ENCODE measurements at regions not wholly inside any gene's neighbourhood (a gene's known extent, or its start where the extent isn't known, plus 50 kb on each side); places are given as distances from the start of the nearest gene placed in this dataset.

DNA sequence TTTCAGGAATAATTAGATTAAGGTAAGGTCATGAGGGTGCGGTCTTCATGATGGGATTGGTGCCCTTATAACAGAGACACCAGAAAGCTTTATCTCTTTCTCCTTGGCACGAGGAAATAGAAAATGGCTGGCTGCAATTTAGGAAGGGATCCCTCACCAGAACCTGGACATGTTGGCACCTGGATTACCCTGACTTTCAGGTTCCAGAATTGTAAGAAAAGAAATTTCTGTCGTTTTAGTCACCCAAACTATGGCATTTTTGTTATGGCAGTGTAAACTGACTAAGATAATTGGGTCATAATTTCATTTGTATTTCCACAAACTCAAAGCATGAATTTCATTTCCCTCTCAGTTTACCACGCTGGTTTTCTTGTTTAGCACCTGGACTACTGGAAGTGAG is 473.6 kb downstream of the PTH2R start:
- WGBS (ENCODE audit: insufficient coverage): 100% methylated on average over 1 of the region's 4 CpGs
- no peaks in the 10 kb centered on the region for H3K79me2 ChIP-seq (ENCODE audit: insufficient read depth, low read length)
- TF ChIP-seq, protein P1, sequence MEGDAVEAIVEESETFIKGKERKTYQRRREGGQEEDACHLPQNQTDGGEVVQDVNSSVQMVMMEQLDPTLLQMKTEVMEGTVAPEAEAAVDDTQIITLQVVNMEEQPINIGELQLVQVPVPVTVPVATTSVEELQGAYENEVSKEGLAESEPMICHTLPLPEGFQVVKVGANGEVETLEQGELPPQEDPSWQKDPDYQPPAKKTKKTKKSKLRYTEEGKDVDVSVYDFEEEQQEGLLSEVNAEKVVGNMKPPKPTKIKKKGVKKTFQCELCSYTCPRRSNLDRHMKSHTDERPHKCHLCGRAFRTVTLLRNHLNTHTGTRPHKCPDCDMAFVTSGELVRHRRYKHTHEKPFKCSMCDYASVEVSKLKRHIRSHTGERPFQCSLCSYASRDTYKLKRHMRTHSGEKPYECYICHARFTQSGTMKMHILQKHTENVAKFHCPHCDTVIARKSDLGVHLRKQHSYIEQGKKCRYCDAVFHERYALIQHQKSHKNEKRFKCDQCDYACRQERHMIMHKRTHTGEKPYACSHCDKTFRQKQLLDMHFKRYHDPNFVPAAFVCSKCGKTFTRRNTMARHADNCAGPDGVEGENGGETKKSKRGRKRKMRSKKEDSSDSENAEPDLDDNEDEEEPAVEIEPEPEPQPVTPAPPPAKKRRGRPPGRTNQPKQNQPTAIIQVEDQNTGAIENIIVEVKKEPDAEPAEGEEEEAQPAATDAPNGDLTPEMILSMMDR (IDR thresholded peaks at IDR 0.05): no peak

DNA sequence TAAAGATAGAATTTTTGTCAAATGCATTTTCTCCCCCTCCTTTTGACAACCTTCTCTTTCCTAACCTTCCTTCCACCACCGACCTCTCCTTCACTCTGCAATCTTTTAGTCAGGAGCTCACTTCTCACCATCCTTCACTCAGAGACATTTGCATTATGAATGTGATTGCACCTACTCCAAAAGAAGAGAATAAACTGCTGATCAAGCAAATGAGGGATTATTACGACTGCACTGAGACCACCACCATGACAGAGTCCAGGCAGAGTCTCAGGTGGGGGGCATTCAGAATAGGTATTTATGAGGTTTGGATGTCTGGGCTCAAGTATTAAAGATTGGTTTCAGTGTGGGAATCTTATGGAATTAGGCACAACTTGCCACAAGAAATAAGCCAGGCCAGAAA is 483.9 kb downstream of the PTH2R start:
- intact Hi-C loops (cut with micrococcal nuclease): no loop called here
- no peak overlapping the region for H3K27ac Mint-ChIP-seq
- H3K4me3 ChIP-seq (replicated peaks in 1 of 3; ENCODE audit: low read depth in 2 of 3, low read length in 3 of 3): no peak overlapping the region
- no peaks in the 10 kb centered on the region for H3K27me3 ChIP-seq (ENCODE audit: control insufficient read depth in 2 of 2, insufficient read depth in 2 of 2, low read length in 2 of 2)
- H2AFZ ChIP-seq (ENCODE audit: insufficient read depth, low read depth, low read length, poor library complexity, severe bottlenecking): no peak overlapping the region
- DNase-seq: no peak
- H3K27ac ChIP-seq (ENCODE audit: low read depth in 1 of 2, low read length in 2 of 2): no peak overlapping the region
- H3K9me3 Mint-ChIP-seq: peaks cover 3 to 13% (median 7%) of the 10 kb centered on the region in 7 donors
- H3K4me1 ChIP-seq (ENCODE audit: control insufficient read depth in 1 of 2, insufficient read depth in 2 of 2, low read length in 2 of 2): no peaks in the 10 kb centered on the region
- no peaks in the 10 kb centered on the region for H3K27me3 Mint-ChIP-seq (ENCODE audit: low read depth in 3 of 3)
- H3K9ac ChIP-seq (ENCODE audit: insufficient read depth, low read length, poor library complexity, severe bottlenecking): no peak overlapping the region
- no peaks in the 10 kb centered on the region for H3K36me3 Mint-ChIP-seq
- peaks cover 0 to 4% of the 10 kb centered on the region in 2 donors for H3K9me3 ChIP-seq (replicated peaks in 1 of 2; ENCODE audit: control insufficient read depth in 1 of 2, insufficient read depth in 1 of 2, low read length in 2 of 2)
- WGBS (ENCODE audit: insufficient coverage): 80% methylated on average over 1 of the region's 2 CpGs
- no peaks in the 10 kb centered on the region for H3K36me3 ChIP-seq (replicated peaks in 1 of 2; ENCODE audit: control insufficient read depth in 1 of 2, insufficient read depth in 2 of 2, low read length in 2 of 2)
- H3K4me3 Mint-ChIP-seq: no peak overlapping the region
- no peaks in the 10 kb centered on the region for H3K4me1 Mint-ChIP-seq
- H4K20me1 ChIP-seq (ENCODE audit: insufficient read depth, low read length): no peaks in the 10 kb centered on the region
- no peak overlapping the region for H3K4me2 ChIP-seq (replicated peaks; ENCODE audit: extremely low read depth, low read length, poor library complexity, severe bottlenecking)
- TF ChIP-seq, protein P1 (IDR thresholded peaks at IDR 0.05): no peak
- no peaks in the 10 kb centered on the region for H3K79me2 ChIP-seq (ENCODE audit: insufficient read depth, low read length)

More for the DNA sequence above, 473.6 kb downstream of the PTH2R start:
- Mint-ChIP-seq H3K4me3 (no peak overlapping the region), H3K9me3 (peaks cover 0 to 7% (median 0%) of the 10 kb centered on the region in 7 donors), H3K27ac (no peak overlapping the region), H3K4me1 (no peaks in the 10 kb centered on the region), H3K36me3 (no peaks in the 10 kb centered on the region), H3K27me3 (ENCODE audit: low read depth in 3 of 3) (peaks cover 0 to 1% (median 0%) of the 10 kb centered on the region in 3 donors)
- no peaks in the 10 kb centered on the region for H4K20me1 ChIP-seq (ENCODE audit: insufficient read depth, low read length)
- no peak overlapping the region for H3K4me2 ChIP-seq (replicated peaks; ENCODE audit: extremely low read depth, low read length, poor library complexity, severe bottlenecking)
- no peaks in the 10 kb centered on the region for H3K27me3 ChIP-seq (ENCODE audit: control insufficient read depth in 2 of 2, insufficient read depth in 2 of 2, low read length in 2 of 2)
- DNase-seq: no peak
- intact Hi-C loops (cut with micrococcal nuclease): no loop called here
- no peak overlapping the region for H3K4me3 ChIP-seq (replicated peaks in 1 of 3; ENCODE audit: low read depth in 2 of 3, low read length in 3 of 3)
- no peaks in the 10 kb centered on the region for H3K4me1 ChIP-seq (ENCODE audit: control insufficient read depth in 1 of 2, insufficient read depth in 2 of 2, low read length in 2 of 2)
- no peak overlapping the region for H2AFZ ChIP-seq (ENCODE audit: insufficient read depth, low read depth, low read length, poor library complexity, severe bottlenecking)
- no peak overlapping the region for H3K27ac ChIP-seq (ENCODE audit: low read depth in 1 of 2, low read length in 2 of 2)
- no peaks in the 10 kb centered on the region for H3K36me3 ChIP-seq (replicated peaks in 1 of 2; ENCODE audit: control insufficient read depth in 1 of 2, insufficient read depth in 2 of 2, low read length in 2 of 2)
- no peaks in the 10 kb centered on the region for H3K9me3 ChIP-seq (replicated peaks in 1 of 2; ENCODE audit: control insufficient read depth in 1 of 2, insufficient read depth in 1 of 2, low read length in 2 of 2)
- no peak overlapping the region for H3K9ac ChIP-seq (ENCODE audit: insufficient read depth, low read length, poor library complexity, severe bottlenecking)
